Osteocyte (in vitro differentiated cells): ENCODE measurements at regions not wholly inside any gene's neighbourhood (a gene's known extent, or its start where the extent isn't known, plus 50 kb on each side); places are given as distances from the start of the nearest gene placed in this dataset.

Experiments used
- DNase-seq: peaks from one replicate; pipeline ENCODE4 v3.0.0; 2021; ENCODE audit warnings: mixed read lengths; ENCODE audit not compliant: unreplicated experiment; ENCODE audit errors: extremely low spot score
- H3K27ac Mint-ChIP-seq: one replicate; pipeline ENCODE4 v1.8.0; 2021; ENCODE audit warnings: mild to moderate bottlenecking, mixed read lengths; ENCODE audit not compliant: unreplicated experiment
- H3K27me3 Mint-ChIP-seq: one replicate; pipeline ENCODE4 v1.8.0; 2021; ENCODE audit warnings: mixed read lengths; ENCODE audit not compliant: unreplicated experiment
- H3K36me3 Mint-ChIP-seq: one replicate; pipeline ENCODE4 v1.8.0; 2021; ENCODE audit warnings: mixed read lengths; ENCODE audit not compliant: unreplicated experiment
- H3K4me1 Mint-ChIP-seq: one replicate; pipeline ENCODE4 v1.8.0; 2021; ENCODE audit warnings: mixed read lengths; ENCODE audit not compliant: unreplicated experiment
- H3K4me3 Mint-ChIP-seq: one replicate; pipeline ENCODE4 v1.8.0; 2021; ENCODE audit warnings: mild to moderate bottlenecking, moderate library complexity, mixed read lengths; ENCODE audit not compliant: unreplicated experiment
- H3K9me3 Mint-ChIP-seq: one replicate; pipeline ENCODE4 v1.8.0; 2021; ENCODE audit warnings: mixed read lengths; ENCODE audit not compliant: unreplicated experiment
- CTCF ChIP-seq: fragments of 200-600 bp; sonication (generic); IDR thresholded peaks from 2 replicates; pipeline ENCODE4 v1.5.0; 2021; ENCODE audit warnings: antibody characterized with exemption, mild to moderate bottlenecking, moderate library complexity

- H3K9me3 Mint-ChIP-seq, result peaks cover 56% of the 10 kb centered on the region
- H3K4me1 Mint-ChIP-seq, result no peaks in the 10 kb centered on the region
- no peak overlapping the region for H3K4me3 Mint-ChIP-seq
- H3K36me3 Mint-ChIP-seq, result no peaks in the 10 kb centered on the region
- no peak overlapping the region for H3K27ac Mint-ChIP-seq
- DNase-seq, result peak; percentile 10
- H3K27me3 Mint-ChIP-seq, result no peaks in the 10 kb centered on the region
- TF ChIP-seq CTCF, result no peak
Observed at GRCh38 chr1:5001466-5001865, 347.1 kb downstream of the AJAP1 start.

GRCh38 chr1:4986306-4986705 is 331.9 kb downstream of the AJAP1 start:
- H3K9me3 Mint-ChIP-seq, result peaks cover 36% of the 10 kb centered on the region
- no peak for DNase-seq
- no peak overlapping the region for H3K27ac Mint-ChIP-seq
- no peak for TF ChIP-seq CTCF
- H3K4me1 Mint-ChIP-seq, result no peaks in the 10 kb centered on the region
- no peak overlapping the region for H3K4me3 Mint-ChIP-seq
- no peaks in the 10 kb centered on the region for H3K36me3 Mint-ChIP-seq
- H3K27me3 Mint-ChIP-seq, result no peaks in the 10 kb centered on the region

- Mint-ChIP-seq H3K4me1 (no peaks in the 10 kb centered on the region), H3K36me3 (no peaks in the 10 kb centered on the region), H3K27me3 (no peaks in the 10 kb centered on the region), H3K4me3 (no peak overlapping the region), H3K27ac (no peak overlapping the region), H3K9me3 (peaks cover 46% of the 10 kb centered on the region)
- DNase-seq, result no peak
- no peak for TF ChIP-seq CTCF
Observed at GRCh38 chr1:4984841-4985240, 330.4 kb downstream of the AJAP1 start.

- no peak overlapping the region for H3K27ac Mint-ChIP-seq
- no peaks in the 10 kb centered on the region for H3K4me1 Mint-ChIP-seq
- H3K4me3 Mint-ChIP-seq, result no peak overlapping the region
- no peaks in the 10 kb centered on the region for H3K27me3 Mint-ChIP-seq
- DNase-seq, result no peak
- TF ChIP-seq CTCF, result no peak
- no peaks in the 10 kb centered on the region for H3K36me3 Mint-ChIP-seq
- peaks cover 42% of the 10 kb centered on the region for H3K9me3 Mint-ChIP-seq
Observed at GRCh38 chr1:4980211-4980610, 325.8 kb downstream of the AJAP1 start.

GRCh38 chr1:4978660-4979390 is 324.4 kb downstream of the AJAP1 start:
- no peaks in the 10 kb centered on the region for H3K27me3 Mint-ChIP-seq
- DNase-seq, result peak; percentile 66
- H3K9me3 Mint-ChIP-seq, result peaks cover 41% of the 10 kb centered on the region
- H3K4me1 Mint-ChIP-seq, result no peaks in the 10 kb centered on the region
- no peak overlapping the region for H3K27ac Mint-ChIP-seq
- TF ChIP-seq CTCF, result no peak
- H3K4me3 Mint-ChIP-seq, result no peak overlapping the region
- H3K36me3 Mint-ChIP-seq, result peaks cover 2% of the 10 kb centered on the region
